IMR-90 (cell line): ENCODE measurements at regions not wholly inside any gene's neighbourhood (a gene's known extent, or its start where the extent isn't known, plus 50 kb on each side); places are given as distances from the start of the nearest gene placed in this dataset.

Source experiments
- ATAC-seq: fragments of 200-7000 bp; cut with Tn5 transposase; 2 replicates; pipeline ENCODE4 v1.9.1; 2020; ENCODE audit warnings: low read depth, mild to moderate bottlenecking, moderate library complexity
- BruUV-seq: library from RNA; stranded (reverse); fragments of 400-500 nt; replicated peaks from 2 replicates; lab custom pipeline; 2021; lab: Mats Ljungman, UMichigan
- CTCF ChIA-PET: fragments of 300-600 bp; formaldehyde crosslinking; extraction: SDS; loops from one replicate; lab custom pipeline; 2021; ENCODE audit warnings: antibody characterized with exemption; lab: Yijun Ruan, JAX
- POLR2A ChIA-PET: fragments of 300-600 bp; sonication (Branson Sonifier 250); formaldehyde crosslinking; loops from one replicate; lab custom pipeline; 2022; ENCODE audit warnings: antibody characterized with exemption; ENCODE audit not compliant: unreplicated experiment; lab: Charles Lee
- DNase-seq: peaks from one replicate; pipeline ENCODE4 v3.0.0; 2013
- H2AFZ ChIP-seq: replicated peaks from 2 replicates; pipeline ENCODE3; 2013; ENCODE audit warnings: low read length, mild to moderate bottlenecking; ENCODE audit not compliant: poor library complexity
- H2AK5ac ChIP-seq: 2 replicates; pipeline ENCODE4 v1.6.1; 2013; ENCODE audit warnings: low read depth, low read length, inconsistent platforms
- H2AK9ac ChIP-seq: replicated peaks from 2 replicates; pipeline ENCODE3; 2013; ENCODE audit warnings: mild to moderate bottlenecking, low read depth, low read length, moderate library complexity; ENCODE audit not compliant: poor library complexity
- H2BK120ac ChIP-seq: 2 replicates; pipeline ENCODE4 v1.6.1; 2013; ENCODE audit warnings: low read depth, low read length, inconsistent platforms
- H2BK15ac ChIP-seq: 3 replicates; pipeline ENCODE4 v1.6.1; 2013; ENCODE audit warnings: low read depth, low read length, inconsistent platforms
- H2BK20ac ChIP-seq: 2 replicates; pipeline ENCODE4 v1.6.1; 2013; ENCODE audit warnings: low read depth, mild to moderate bottlenecking, inconsistent platforms, low read length, moderate library complexity
- H2BK5ac ChIP-seq: 2 replicates; pipeline ENCODE4 v1.6.1; 2013; ENCODE audit warnings: mild to moderate bottlenecking, low read depth, low read length, inconsistent platforms; ENCODE audit not compliant: poor library complexity, severe bottlenecking
- H3K14ac ChIP-seq: replicated peaks from 2 replicates; pipeline ENCODE4 v1.6.1; 2013; ENCODE audit warnings: low read depth, low read length, inconsistent platforms
- H3K18ac ChIP-seq: 2 replicates; pipeline ENCODE4 v1.6.1; 2013; ENCODE audit warnings: low read depth, low read length, control low read depth
- H3K23ac ChIP-seq: 2 replicates; pipeline ENCODE4 v1.6.1; 2013; ENCODE audit warnings: low read depth, low read length, inconsistent platforms
- H3K27ac ChIP-seq: 2 replicates; pipeline ENCODE4 v1.5.1; 2013; ENCODE audit warnings: mild to moderate bottlenecking, control low read depth, low read length; ENCODE audit not compliant: insufficient read depth
- H3K27me3 ChIP-seq: 2 replicates; pipeline ENCODE4 v1.6.1; 2013; ENCODE audit warnings: low read length; ENCODE audit not compliant: control insufficient read depth, insufficient read depth
- H3K36me3 ChIP-seq: 2 replicates; pipeline ENCODE4 v1.6.1; 2013; ENCODE audit warnings: low read length, mixed read lengths; ENCODE audit not compliant: control insufficient read depth, insufficient read depth
- H3K4ac ChIP-seq: 2 replicates; pipeline ENCODE4 v1.6.1; 2013; ENCODE audit warnings: low read depth, low read length, inconsistent platforms
- H3K4me1 ChIP-seq: 2 replicates; pipeline ENCODE4 v1.6.1; 2013; ENCODE audit warnings: low read length, mixed read lengths; ENCODE audit not compliant: control insufficient read depth, insufficient read depth
- H3K4me2 ChIP-seq: 2 replicates; pipeline ENCODE4 v1.6.1; 2013; ENCODE audit warnings: low read depth, mild to moderate bottlenecking, control low read depth, low read length, moderate library complexity
- H3K4me3 ChIP-seq: 2 replicates; pipeline ENCODE4 v1.5.1; 2013; ENCODE audit warnings: low read depth, mild to moderate bottlenecking, control low read depth, low read length, moderate library complexity; ENCODE audit not compliant: insufficient read depth
- H3K56ac ChIP-seq: 2 replicates; pipeline ENCODE4 v1.6.1; 2013; ENCODE audit warnings: low read length, inconsistent platforms; ENCODE audit not compliant: insufficient read depth; ENCODE audit errors: extremely low read depth
- H3K79me1 ChIP-seq, 2 experiments: 2 replicates each; pipeline ENCODE4 v1.6.1; 2013; ENCODE audit warnings: low read length in 2 of 2, inconsistent platforms in 1 of 2, low read depth in 1 of 2
- H3K9ac ChIP-seq: 2 replicates; pipeline ENCODE4 v1.6.1; 2013; ENCODE audit warnings: low read depth, low read length, control low read depth
- H3K9me1 ChIP-seq: 2 replicates; pipeline ENCODE4 v1.6.1; 2013; ENCODE audit warnings: low read length, inconsistent platforms; ENCODE audit not compliant: insufficient read depth
- H3K9me3 ChIP-seq: 2 replicates; pipeline ENCODE4 v1.6.1; 2013; ENCODE audit warnings: low read length; ENCODE audit not compliant: control insufficient read depth, insufficient read depth
- H4K20me1 ChIP-seq: 2 replicates; pipeline ENCODE4 v1.6.1; 2013; ENCODE audit warnings: low read length, inconsistent platforms; ENCODE audit not compliant: insufficient read depth
- H4K5ac ChIP-seq: 2 replicates; pipeline ENCODE4 v1.6.1; 2013; ENCODE audit warnings: mild to moderate bottlenecking, low read depth, low read length, control low read depth
- H4K8ac ChIP-seq, 2 experiments: 2 replicates each; pipeline ENCODE4 v1.6.1; 2013; ENCODE audit warnings: low read depth in 2 of 2, low read length in 2 of 2, control low read depth in 1 of 2, inconsistent platforms in 1 of 2
- H4K91ac ChIP-seq: 2 replicates; pipeline ENCODE4 v1.6.1; 2013; ENCODE audit warnings: low read depth, low read length, inconsistent platforms; ENCODE audit not compliant: insufficient read depth
- CEBPB ChIP-seq: IDR thresholded peaks from 2 replicates; pipeline ENCODE4 v1.6.1; 2012; ENCODE audit warnings: low read depth, low read length, improper control_type of control experiment
- CHD1 ChIP-seq: IDR thresholded peaks from 2 replicates; pipeline ENCODE4 v1.6.1; 2012; ENCODE audit warnings: low read depth, low read length, improper control_type of control experiment
- MAFK ChIP-seq: IDR thresholded peaks from 2 replicates; pipeline ENCODE4 v1.6.1; 2012; ENCODE audit warnings: low read depth, low read length, improper control_type of control experiment
- MXI1 ChIP-seq: IDR thresholded peaks from 2 replicates; pipeline ENCODE4 v1.6.1; 2012; ENCODE audit warnings: low read depth, mild to moderate bottlenecking, low read length, moderate library complexity, borderline replicate concordance
- POLR2A ChIP-seq: IDR thresholded peaks from 2 replicates; pipeline ENCODE4 v1.6.1; 2012; ENCODE audit warnings: mild to moderate bottlenecking, low read depth, low read length
- RAD21 ChIP-seq: IDR thresholded peaks from 2 replicates; pipeline ENCODE4 v1.6.1; 2012; ENCODE audit warnings: low read length, improper control_type of control experiment
- RFX5 ChIP-seq: IDR thresholded peaks from 2 replicates; pipeline ENCODE4 v1.8.0; 2012; ENCODE audit warnings: low read depth, mild to moderate bottlenecking, low read length, moderate library complexity
- SMC3 ChIP-seq: fragments of 150-350 bp; IDR thresholded peaks from 2 replicates; pipeline ENCODE4 v1.6.1; 2016; ENCODE audit warnings: low read depth, mild to moderate bottlenecking, antibody characterized with exemption, low read length, moderate library complexity
- dilution Hi-C: fragments of 300-500 bp; cut with HindIII; formaldehyde crosslinking; loops from one replicate; pipeline ENCODE4 v1.14.3; 2018; ENCODE audit warnings: low sequenced_read_pairs; ENCODE audit not compliant: unreplicated experiment
- in situ Hi-C: fragments of 300-500 bp; cut with MboI; formaldehyde crosslinking; loops from 3 replicates; pipeline ENCODE4 v1.14.3; 2019; ENCODE audit warnings: low sequenced_read_pairs, inconsistent platforms, mixed read lengths
- intact Hi-C: fragments of 100-400 bp; cut with micrococcal nuclease; formaldehyde crosslinking; loops from 2 replicates; pipeline ENCODE4 v1.10.0; 2022
- TF ChIP-seq, protein P1 (sequence below): fragments of 150-350 bp; IDR thresholded peaks from 2 replicates; pipeline ENCODE4 v1.6.1; 2016; ENCODE audit warnings: low read depth, mild to moderate bottlenecking, low read length, moderate library complexity, borderline replicate concordance

DNA sequence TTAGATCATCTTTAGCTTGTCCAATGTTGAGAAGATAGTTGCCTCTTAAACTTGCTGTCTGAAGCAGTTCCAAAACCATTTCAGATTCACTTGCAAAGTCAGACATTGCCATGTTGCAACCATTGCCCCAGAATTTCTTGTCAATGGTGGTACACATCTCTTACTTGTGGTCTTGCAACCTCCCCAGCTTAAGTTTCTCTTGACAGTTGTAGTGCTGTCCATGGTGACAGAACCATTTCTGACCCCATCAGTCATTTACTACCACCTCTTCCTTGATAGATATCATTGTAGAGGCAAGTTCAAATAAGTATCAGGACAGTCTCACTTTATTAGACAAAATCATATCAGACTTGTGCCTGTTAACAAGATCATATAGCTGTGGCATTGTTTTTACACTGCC is 407.2 kb upstream of the HNRNPA3 start:
- H3K4me3 ChIP-seq, result no peak overlapping the region
- no peak overlapping the region for H4K5ac ChIP-seq
- H3K79me1 ChIP-seq, result no peaks in the 10 kb centered on the region
- no peaks in the 10 kb centered on the region for H4K20me1 ChIP-seq
- POLR2A ChIA-PET, result no interaction called here
- no peak for ATAC-seq
- no peak overlapping the region for H2AK5ac ChIP-seq
- no peaks in the 10 kb centered on the region for H3K4me1 ChIP-seq
- no peak overlapping the region for H4K91ac ChIP-seq
- H2BK5ac ChIP-seq, result no peak overlapping the region
- H4K8ac ChIP-seq, result no peak overlapping the region
- BruUV-seq, result no TSS peak
- in situ Hi-C loops, result no loop called here
- H2AFZ ChIP-seq, result no peak overlapping the region
- no peak overlapping the region for H2BK15ac ChIP-seq
- no peak overlapping the region for H3K56ac ChIP-seq
- CTCF ChIA-PET, result interaction anchor here (0.6 kb wide), 1 partner anchor 9 kb away, joined by 3 read pairs; no protein-coding TSS in a partner anchor
- no peak overlapping the region for H3K14ac ChIP-seq
- intact Hi-C loops, result no loop called here
- no peak overlapping the region for H2AK9ac ChIP-seq
- no peak overlapping the region for H2BK120ac ChIP-seq
- H3K36me3 ChIP-seq, result no peaks in the 10 kb centered on the region
- H3K4ac ChIP-seq, result no peak overlapping the region
- no peak overlapping the region for H3K9ac ChIP-seq
- no peaks in the 10 kb centered on the region for H3K27me3 ChIP-seq
- no peaks in the 10 kb centered on the region for H3K9me1 ChIP-seq
- no peak overlapping the region for H3K27ac ChIP-seq
- no peak overlapping the region for H3K18ac ChIP-seq
- dilution Hi-C loops, result no loop called here
- TF ChIP-seq MAFK (no peak), SMC3 (no peak), RFX5 (no peak), POLR2A (no peak), CHD1 (no peak), RAD21 (no peak), CEBPB (no peak), MXI1 (no peak)
- TF ChIP-seq, protein P1, sequence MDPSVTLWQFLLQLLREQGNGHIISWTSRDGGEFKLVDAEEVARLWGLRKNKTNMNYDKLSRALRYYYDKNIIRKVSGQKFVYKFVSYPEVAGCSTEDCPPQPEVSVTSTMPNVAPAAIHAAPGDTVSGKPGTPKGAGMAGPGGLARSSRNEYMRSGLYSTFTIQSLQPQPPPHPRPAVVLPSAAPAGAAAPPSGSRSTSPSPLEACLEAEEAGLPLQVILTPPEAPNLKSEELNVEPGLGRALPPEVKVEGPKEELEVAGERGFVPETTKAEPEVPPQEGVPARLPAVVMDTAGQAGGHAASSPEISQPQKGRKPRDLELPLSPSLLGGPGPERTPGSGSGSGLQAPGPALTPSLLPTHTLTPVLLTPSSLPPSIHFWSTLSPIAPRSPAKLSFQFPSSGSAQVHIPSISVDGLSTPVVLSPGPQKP, result no peak
- DNase-seq, result no peak
- no peak overlapping the region for H3K23ac ChIP-seq
- H2BK20ac ChIP-seq, result no peak overlapping the region
- H3K4me2 ChIP-seq, result no peak overlapping the region
- no peaks in the 10 kb centered on the region for H3K9me3 ChIP-seq
